Endothelial cell of umbilical vein (primary cell): ENCODE measurements at regions not wholly inside any gene's neighbourhood (a gene's known extent, or its start where the extent isn't known, plus 50 kb on each side); places are given as distances from the start of the nearest gene placed in this dataset.

Experiments used
- BruUV-seq: library from RNA; stranded (reverse); fragments of 400-500 nt; replicated peaks from 2 replicates; lab custom pipeline; 2021; lab: Mats Ljungman, UMichigan
- CTCF ChIA-PET: fragments of 300-600, 350-600 bp; sonication (Branson Sonifier 250); formaldehyde crosslinking; loops from one replicate; lab custom pipeline; 2021; ENCODE audit warnings: antibody characterized with exemption, inconsistent platforms; lab: Charles Lee
- POLR2A ChIA-PET: fragments of 300-600, 350-600 bp; sonication (Branson Sonifier 250); formaldehyde crosslinking; loops from one replicate; lab custom pipeline; 2021; ENCODE audit warnings: antibody characterized with exemption, inconsistent platforms; lab: Charles Lee
- DNase-seq: peaks from one replicate; pipeline ENCODE4 v3.0.0-alpha.2; 2011; ENCODE audit warnings: low read depth, low spot score
- FAIRE-seq: peaks from 2 replicates; lab custom pipeline; 2011; peaks lifted over from hg19 to GRCh38; lab: Jason Lieb, UNC
- H2AFZ ChIP-seq: 2 replicates; pipeline ENCODE4 v1.6.0; 2012; ENCODE audit warnings: low read depth, low read length, control low read depth, inconsistent platforms
- H3K27ac ChIP-seq: 2 replicates; pipeline ENCODE4 v1.5.1; 2011; ENCODE audit warnings: low read depth, mild to moderate bottlenecking, control low read depth, low read length, moderate library complexity; ENCODE audit not compliant: insufficient read depth
- H3K27me3 ChIP-seq, 2 experiments: 2 replicates each; pipeline versions ENCODE4 v1.6.0 to v1.6.1; 2011; ENCODE audit warnings: low read length in 2 of 2, mixed read lengths in 1 of 2; ENCODE audit not compliant: control insufficient read depth in 2 of 2, insufficient read depth in 2 of 2
- H3K36me3 ChIP-seq, 2 experiments: 2 replicates in 1 of 2; 3 replicates in 1 of 2; pipeline ENCODE4 v1.5.1; 2011; ENCODE audit warnings: low read length in 2 of 2, mild to moderate bottlenecking in 1 of 2, moderate library complexity in 1 of 2; ENCODE audit not compliant: control insufficient read depth in 2 of 2, insufficient read depth in 2 of 2; ENCODE audit errors: extremely low read depth in 1 of 2
- H3K4me1 ChIP-seq: 3 replicates; pipeline ENCODE4 v1.5.1; 2011; ENCODE audit warnings: mild to moderate bottlenecking, low read length; ENCODE audit not compliant: control insufficient read depth, insufficient read depth; ENCODE audit errors: extremely low read depth
- H3K4me2 ChIP-seq: 2 replicates; pipeline ENCODE4 v1.6.1; 2011; ENCODE audit warnings: low read length, control low read depth, mixed read lengths; ENCODE audit not compliant: insufficient read depth
- H3K4me3 ChIP-seq, 3 experiments: fragments of 200-600 bp in 1 of 3; sonication (generic), shearing (Covaris generic) in 1 of 3; replicated peaks in 1 of 3; 2 replicates each; pipeline ENCODE4 v1.5.1; 2011 to 2016; ENCODE audit warnings: control low read depth in 3 of 3, low read length in 3 of 3, mild to moderate bottlenecking in 2 of 3, inconsistent platforms in 1 of 3, low read depth in 1 of 3, moderate library complexity in 1 of 3; ENCODE audit not compliant: insufficient read depth in 1 of 3
- H3K79me2 ChIP-seq: 2 replicates; pipeline ENCODE4 v1.6.0; 2012; ENCODE audit warnings: low read length, inconsistent platforms; ENCODE audit not compliant: control insufficient read depth, insufficient read depth
- H3K9ac ChIP-seq: replicated peaks from 2 replicates; pipeline ENCODE3; 2011; ENCODE audit warnings: low read length, control low read depth; ENCODE audit not compliant: insufficient read depth; ENCODE audit errors: extremely low read depth
- H3K9me1 ChIP-seq: replicated peaks from 3 replicates; pipeline ENCODE4 v1.6.0; 2011; ENCODE audit warnings: mild to moderate bottlenecking, low read length; ENCODE audit not compliant: control insufficient read depth, insufficient read depth; ENCODE audit errors: extremely low read depth
- H3K9me3 ChIP-seq: replicated peaks from 2 replicates; pipeline ENCODE4 v1.5.1; 2012; ENCODE audit warnings: low read length, inconsistent platforms; ENCODE audit not compliant: control insufficient read depth, insufficient read depth
- H4K20me1 ChIP-seq: replicated peaks from 2 replicates; pipeline ENCODE3; 2011; ENCODE audit warnings: mild to moderate bottlenecking, low read length; ENCODE audit not compliant: control insufficient read depth, insufficient read depth; ENCODE audit errors: extremely low read depth
- EZH2 ChIP-seq: IDR thresholded peaks from 2 replicates; pipeline ENCODE4 v1.6.1; 2012; ENCODE audit warnings: borderline replicate concordance, low read depth, mild to moderate bottlenecking, moderate library complexity, low read length, inconsistent platforms; ENCODE audit not compliant: severe bottlenecking
- FOS ChIP-seq: IDR thresholded peaks from 2 replicates; pipeline ENCODE4 v1.6.1; 2011; ENCODE audit warnings: mild to moderate bottlenecking, low read length, moderate library complexity, borderline replicate concordance; ENCODE audit not compliant: insufficient read depth
- GATA2 ChIP-seq: IDR thresholded peaks from 2 replicates; pipeline ENCODE4 v1.7.0; 2011; ENCODE audit warnings: low read depth, mild to moderate bottlenecking, moderate library complexity, mixed read lengths, low read length; ENCODE audit not compliant: insufficient read length, insufficient read depth
- JUN ChIP-seq: IDR thresholded peaks from 2 replicates; pipeline ENCODE4 v1.6.1; 2011; ENCODE audit warnings: borderline replicate concordance, low read depth; ENCODE audit not compliant: insufficient read length, insufficient read depth
- MYC ChIP-seq: IDR thresholded peaks from one replicate; pipeline ENCODE4 v1.6.1; 2011; ENCODE audit warnings: mild to moderate bottlenecking, low read depth, low read length
- POLR2A ChIP-seq: IDR thresholded peaks from 2 replicates; pipeline ENCODE4 v1.6.1; 2012; ENCODE audit warnings: low read depth, mild to moderate bottlenecking, control low read depth, low read length
- POLR2AphosphoS5 ChIP-seq: IDR thresholded peaks from 2 replicates; pipeline ENCODE4 v1.6.1; 2012; ENCODE audit warnings: low read depth, mild to moderate bottlenecking, control low read depth, low read length, moderate library complexity; ENCODE audit not compliant: insufficient read depth
- dilution Hi-C: fragments of 300-500 bp; cut with MboI; formaldehyde crosslinking; loops from one replicate; pipeline ENCODE4 v1.15.0; 2019; ENCODE audit warnings: low sequenced_read_pairs; ENCODE audit not compliant: extremely low pct_ligation_motif_present
- intact Hi-C: fragments of 100-400 bp; cut with micrococcal nuclease; formaldehyde crosslinking; loops from one replicate; pipeline ENCODE4 v1.10.0; 2022
- TF ChIP-seq, protein P1 (sequence below), 2 donors: IDR thresholded peaks; 1 replicate in 1 of 2; 2 replicates in 1 of 2; pipeline ENCODE4 v1.5.1; 2011; ENCODE audit warnings: low read length in 2 of 2, mild to moderate bottlenecking in 2 of 2, moderate library complexity in 2 of 2, control low read depth in 1 of 2, inconsistent platforms in 1 of 2, low read depth in 1 of 2; ENCODE audit not compliant: insufficient read depth in 1 of 2; ENCODE audit errors: extremely low read depth in 1 of 2
- TF ChIP-seq, protein P2 (sequence below): IDR thresholded peaks from 2 replicates; pipeline ENCODE4 v1.6.1; 2011; ENCODE audit not compliant: insufficient read depth, insufficient read length

DNA sequence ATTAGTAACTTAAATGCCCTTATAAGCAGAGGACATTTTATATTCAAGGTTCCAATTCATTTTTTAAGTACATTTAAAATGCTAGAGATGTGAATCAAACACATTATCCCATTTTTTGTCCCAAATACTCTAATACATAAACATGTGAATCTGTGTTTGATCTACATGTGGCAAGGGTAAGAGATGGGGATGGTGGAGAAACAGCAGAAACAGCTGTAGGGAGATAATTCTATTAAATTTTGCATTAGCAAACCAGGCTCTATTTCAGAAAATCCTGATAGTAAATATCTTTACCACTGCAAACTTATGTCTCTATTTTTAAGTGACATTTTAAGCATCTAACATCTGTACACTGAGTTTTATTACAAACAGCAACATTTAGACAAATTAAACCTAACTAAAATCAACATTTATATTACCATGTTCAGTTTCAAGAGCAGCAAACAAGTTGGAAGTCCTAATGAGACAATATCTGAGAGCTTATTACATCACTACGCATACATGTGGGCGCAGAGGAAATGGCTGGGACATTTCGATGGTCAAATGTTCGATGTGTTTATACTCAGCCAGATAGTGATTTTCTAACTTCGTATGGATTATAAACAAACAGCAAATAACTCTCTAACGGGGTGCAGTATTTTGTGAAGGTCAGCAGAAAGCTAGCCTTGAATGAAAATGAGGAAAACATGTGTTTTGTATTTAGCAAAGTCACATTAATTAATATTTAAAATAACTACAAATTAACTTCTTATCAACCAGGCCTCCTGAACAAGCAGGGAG is 165.1 kb downstream of the GJA1 start:
- Histone ChIP-seq H3K36me3 (no peaks in the 10 kb centered on the region), H3K27ac (no peak overlapping the region), H4K20me1 (no peaks in the 10 kb centered on the region), H3K9me3 (no peaks in the 10 kb centered on the region), H2AFZ (no peak overlapping the region), H3K27me3 (no peaks in the 10 kb centered on the region), H3K79me2 (no peaks in the 10 kb centered on the region), H3K4me3 (no peak overlapping the region), H3K9me1 (no peaks in the 10 kb centered on the region), H3K9ac (no peak overlapping the region), H3K4me1 (no peaks in the 10 kb centered on the region), H3K4me2 (no peak overlapping the region)
- TF ChIP-seq MYC (no peak), EZH2 (no peak)
- TF ChIP-seq, protein P1, sequence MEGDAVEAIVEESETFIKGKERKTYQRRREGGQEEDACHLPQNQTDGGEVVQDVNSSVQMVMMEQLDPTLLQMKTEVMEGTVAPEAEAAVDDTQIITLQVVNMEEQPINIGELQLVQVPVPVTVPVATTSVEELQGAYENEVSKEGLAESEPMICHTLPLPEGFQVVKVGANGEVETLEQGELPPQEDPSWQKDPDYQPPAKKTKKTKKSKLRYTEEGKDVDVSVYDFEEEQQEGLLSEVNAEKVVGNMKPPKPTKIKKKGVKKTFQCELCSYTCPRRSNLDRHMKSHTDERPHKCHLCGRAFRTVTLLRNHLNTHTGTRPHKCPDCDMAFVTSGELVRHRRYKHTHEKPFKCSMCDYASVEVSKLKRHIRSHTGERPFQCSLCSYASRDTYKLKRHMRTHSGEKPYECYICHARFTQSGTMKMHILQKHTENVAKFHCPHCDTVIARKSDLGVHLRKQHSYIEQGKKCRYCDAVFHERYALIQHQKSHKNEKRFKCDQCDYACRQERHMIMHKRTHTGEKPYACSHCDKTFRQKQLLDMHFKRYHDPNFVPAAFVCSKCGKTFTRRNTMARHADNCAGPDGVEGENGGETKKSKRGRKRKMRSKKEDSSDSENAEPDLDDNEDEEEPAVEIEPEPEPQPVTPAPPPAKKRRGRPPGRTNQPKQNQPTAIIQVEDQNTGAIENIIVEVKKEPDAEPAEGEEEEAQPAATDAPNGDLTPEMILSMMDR (IDR thresholded peaks at IDR 0.05; ENCODE audit: extremely low read depth in 1 of 2, insufficient read depth in 1 of 2, low read depth in 1 of 2, low read length in 2 of 2): no peak
- ChIA-PET POLR2A (no interaction called here), CTCF (no interaction called here)
- FAIRE-seq: no peak
- DNase-seq: no peak
- intact Hi-C loops (no loop called here), dilution Hi-C loops (no loop called here)
- no TSS peak for BruUV-seq

DNA sequence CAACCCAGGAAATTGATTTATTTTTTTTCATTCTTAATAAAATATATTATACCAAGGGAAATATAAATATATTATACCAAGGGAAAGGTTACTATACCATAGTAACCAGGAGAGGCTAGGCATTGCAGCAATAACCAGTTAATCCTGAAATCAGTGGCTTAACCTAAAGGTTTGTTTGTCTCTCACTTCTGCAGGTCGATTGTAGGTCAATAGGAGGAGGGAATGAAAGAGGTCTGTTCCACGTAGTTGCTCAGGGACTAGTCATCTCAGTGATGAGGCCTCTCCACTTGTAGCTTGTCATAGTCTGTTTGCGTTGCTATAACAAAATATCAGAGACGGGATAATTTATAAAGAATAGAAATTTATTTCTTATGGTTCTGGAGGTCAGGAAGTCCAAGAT is 168.0 kb downstream of the GJA1 start:
- H3K4me1 ChIP-seq: no peaks in the 10 kb centered on the region
- no peak overlapping the region for H3K9ac ChIP-seq
- no peaks in the 10 kb centered on the region for H3K9me1 ChIP-seq
- no peak overlapping the region for H2AFZ ChIP-seq
- H3K79me2 ChIP-seq: no peaks in the 10 kb centered on the region
- H3K4me2 ChIP-seq: no peak overlapping the region
- no peak overlapping the region for H3K27ac ChIP-seq
- dilution Hi-C loops (no loop called here), intact Hi-C loops (no loop called here)
- BruUV-seq: no TSS peak
- H3K4me3 ChIP-seq: no peak overlapping the region
- H3K27me3 ChIP-seq: no peaks in the 10 kb centered on the region
- H3K36me3 ChIP-seq: no peaks in the 10 kb centered on the region
- no peak for DNase-seq
- ChIA-PET CTCF (no interaction called here), POLR2A (no interaction called here)
- no peaks in the 10 kb centered on the region for H4K20me1 ChIP-seq
- no peaks in the 10 kb centered on the region for H3K9me3 ChIP-seq
- TF ChIP-seq JUN (no peak), POLR2AphosphoS5 (no peak), FOS (no peak), POLR2A (no peak), MYC (no peak), GATA2 (no peak), EZH2 (no peak)
- TF ChIP-seq, protein P2, sequence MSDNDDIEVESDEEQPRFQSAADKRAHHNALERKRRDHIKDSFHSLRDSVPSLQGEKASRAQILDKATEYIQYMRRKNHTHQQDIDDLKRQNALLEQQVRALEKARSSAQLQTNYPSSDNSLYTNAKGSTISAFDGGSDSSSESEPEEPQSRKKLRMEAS: no peak
- TF ChIP-seq, protein P1 (IDR thresholded peaks at IDR 0.05; ENCODE audit: extremely low read depth in 1 of 2, insufficient read depth in 1 of 2, low read depth in 1 of 2, low read length in 2 of 2): no peak
- FAIRE-seq: no peak
